KMS-11 (cell line): ENCODE measurements at regions not wholly inside any gene's neighbourhood (a gene's known extent, or its start where the extent isn't known, plus 50 kb on each side); places are given as distances from the start of the nearest gene placed in this dataset.

Source experiments
- H2AFZ ChIP-seq: fragments of 200-600 bp; sonication (generic); 2 replicates; pipeline ENCODE4 v1.6.1; 2016; ENCODE audit warnings: antibody characterized with exemption, mixed run types, low read depth
- H3K27ac ChIP-seq: fragments of 200-600 bp; sonication (generic); 2 replicates; pipeline ENCODE4 v1.6.1; 2016; ENCODE audit warnings: mild to moderate bottlenecking, mixed run types
- H3K27me3 ChIP-seq: fragments of 200-600 bp; sonication (generic); 2 replicates; pipeline ENCODE4 v1.6.1; 2017; ENCODE audit warnings: mild to moderate bottlenecking, low read depth, mixed run types, moderate library complexity; ENCODE audit not compliant: insufficient read depth
- H3K36me3 ChIP-seq: fragments of 200-600 bp; sonication (generic); 2 replicates; pipeline ENCODE4 v1.6.1; 2017; ENCODE audit warnings: mild to moderate bottlenecking, mixed run types; ENCODE audit not compliant: insufficient read depth
- H3K4me1 ChIP-seq: fragments of 200-600 bp; sonication (generic); 2 replicates; pipeline ENCODE4 v1.6.1; 2016; ENCODE audit warnings: mild to moderate bottlenecking, low read depth, mixed run types; ENCODE audit not compliant: poor library complexity, severe bottlenecking
- H3K4me2 ChIP-seq: fragments of 200-600 bp; sonication (generic); 2 replicates; pipeline ENCODE4 v1.7.0; 2016; ENCODE audit warnings: mild to moderate bottlenecking, mixed run types
- H3K4me3 ChIP-seq: fragments of 200-600 bp; sonication (generic); IDR thresholded peaks from 2 replicates; pipeline ENCODE4 v1.6.1; 2017; ENCODE audit warnings: low read depth, low read length, mixed read lengths; ENCODE audit not compliant: insufficient read depth
- H3K79me2 ChIP-seq: fragments of 200-600 bp; sonication (generic); 2 replicates; pipeline ENCODE4 v1.6.1; 2016; ENCODE audit warnings: low read depth, mixed run types; ENCODE audit not compliant: insufficient read depth
- H3K9ac ChIP-seq: fragments of 200-600 bp; sonication (generic); 2 replicates; pipeline ENCODE4 v1.6.1; 2016; ENCODE audit warnings: mild to moderate bottlenecking, mixed run types
- H4K20me1 ChIP-seq: fragments of 200-600 bp; sonication (generic); 2 replicates; pipeline ENCODE4 v1.6.1; 2016; ENCODE audit warnings: mild to moderate bottlenecking, mixed run types; ENCODE audit not compliant: insufficient read depth
- TF ChIP-seq, protein P1 (sequence below): fragments of 200-600 bp; sonication (generic); conservative IDR thresholded peaks from 2 replicates; pipeline ENCODE4 v1.6.1; 2017; ENCODE audit warnings: low read depth, mild to moderate bottlenecking, antibody characterized with exemption, low read length, moderate library complexity, mixed read lengths

GRCh38 chr2:226216575-226216974 is 583.0 kb downstream of the IRS1 start:
- Histone ChIP-seq H3K27me3 (no peaks in the 10 kb centered on the region), H4K20me1 (no peaks in the 10 kb centered on the region), H3K27ac (no peak overlapping the region), H3K4me3 (no peak overlapping the region), H3K9ac (no peak overlapping the region), H3K4me2 (no peak overlapping the region), H3K36me3 (no peaks in the 10 kb centered on the region), H3K79me2 (no peaks in the 10 kb centered on the region), H2AFZ (no peak overlapping the region), H3K4me1 (no peaks in the 10 kb centered on the region)
- TF ChIP-seq, protein P1, sequence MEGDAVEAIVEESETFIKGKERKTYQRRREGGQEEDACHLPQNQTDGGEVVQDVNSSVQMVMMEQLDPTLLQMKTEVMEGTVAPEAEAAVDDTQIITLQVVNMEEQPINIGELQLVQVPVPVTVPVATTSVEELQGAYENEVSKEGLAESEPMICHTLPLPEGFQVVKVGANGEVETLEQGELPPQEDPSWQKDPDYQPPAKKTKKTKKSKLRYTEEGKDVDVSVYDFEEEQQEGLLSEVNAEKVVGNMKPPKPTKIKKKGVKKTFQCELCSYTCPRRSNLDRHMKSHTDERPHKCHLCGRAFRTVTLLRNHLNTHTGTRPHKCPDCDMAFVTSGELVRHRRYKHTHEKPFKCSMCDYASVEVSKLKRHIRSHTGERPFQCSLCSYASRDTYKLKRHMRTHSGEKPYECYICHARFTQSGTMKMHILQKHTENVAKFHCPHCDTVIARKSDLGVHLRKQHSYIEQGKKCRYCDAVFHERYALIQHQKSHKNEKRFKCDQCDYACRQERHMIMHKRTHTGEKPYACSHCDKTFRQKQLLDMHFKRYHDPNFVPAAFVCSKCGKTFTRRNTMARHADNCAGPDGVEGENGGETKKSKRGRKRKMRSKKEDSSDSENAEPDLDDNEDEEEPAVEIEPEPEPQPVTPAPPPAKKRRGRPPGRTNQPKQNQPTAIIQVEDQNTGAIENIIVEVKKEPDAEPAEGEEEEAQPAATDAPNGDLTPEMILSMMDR, result no peak

GRCh38 chr2:226215902-226216503 is 583.6 kb downstream of the IRS1 start:
- H3K4me1 ChIP-seq, result no peaks in the 10 kb centered on the region
- H2AFZ ChIP-seq, result no peak overlapping the region
- no peaks in the 10 kb centered on the region for H3K27me3 ChIP-seq
- TF ChIP-seq, protein P1, result peak; percentile 82
- no peaks in the 10 kb centered on the region for H4K20me1 ChIP-seq
- H3K9ac ChIP-seq, result no peak overlapping the region
- no peak overlapping the region for H3K4me3 ChIP-seq
- H3K27ac ChIP-seq, result no peak overlapping the region
- H3K4me2 ChIP-seq, result no peak overlapping the region
- H3K36me3 ChIP-seq, result no peaks in the 10 kb centered on the region
- no peaks in the 10 kb centered on the region for H3K79me2 ChIP-seq

DNA sequence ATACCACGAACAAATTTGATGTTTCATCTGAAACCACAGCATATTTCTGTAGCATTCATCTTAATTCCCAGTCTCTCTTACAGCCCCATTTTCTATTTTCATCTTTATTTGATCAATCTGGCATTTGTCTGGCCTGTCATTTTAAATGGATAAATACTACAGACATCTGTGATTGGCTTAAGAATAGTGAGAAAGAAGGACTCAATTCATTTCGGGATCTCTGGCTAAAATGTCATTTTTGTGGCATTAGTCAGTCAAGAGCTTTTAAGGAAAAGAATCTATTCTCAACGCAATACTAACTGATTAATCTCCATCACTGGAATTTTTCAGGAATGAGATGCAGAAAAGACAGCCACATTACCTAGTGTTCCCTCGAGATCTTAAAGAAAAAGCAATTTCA is 585.9 kb downstream of the IRS1 start:
- H3K4me2 ChIP-seq, result no peak overlapping the region
- H3K9ac ChIP-seq, result no peak overlapping the region
- no peaks in the 10 kb centered on the region; the same call in 1 of the 2 replicates for H4K20me1 ChIP-seq
- no peaks in the 10 kb centered on the region for H3K79me2 ChIP-seq
- no peaks in the 10 kb centered on the region for H3K27me3 ChIP-seq
- TF ChIP-seq, protein P1, result no peak
- no peak overlapping the region for H3K27ac ChIP-seq
- no peaks in the 10 kb centered on the region for H3K4me1 ChIP-seq
- no peak overlapping the region for H2AFZ ChIP-seq
- no peak overlapping the region for H3K4me3 ChIP-seq
- no peaks in the 10 kb centered on the region for H3K36me3 ChIP-seq

- Histone ChIP-seq H3K4me2 (no peak overlapping the region), H3K27me3 (no peaks in the 10 kb centered on the region), H4K20me1 (no peaks in the 10 kb centered on the region; the same call in 1 of the 2 replicates), H3K4me3 (no peak overlapping the region), H3K9ac (no peak overlapping the region), H2AFZ (no peak overlapping the region), H3K79me2 (no peaks in the 10 kb centered on the region), H3K36me3 (no peaks in the 10 kb centered on the region), H3K4me1 (no peaks in the 10 kb centered on the region), H3K27ac (no peak overlapping the region)
- TF ChIP-seq, protein P1, result no peak
Observed at GRCh38 chr2:226211439-226211838, 588.2 kb downstream of the IRS1 start.
